ENCODE measurements at regions not wholly inside any gene's neighbourhood (a gene's known extent, or its start where the extent isn't known, plus 50 kb on each side); places are given as distances from the start of the nearest gene placed in this dataset.

DNA sequence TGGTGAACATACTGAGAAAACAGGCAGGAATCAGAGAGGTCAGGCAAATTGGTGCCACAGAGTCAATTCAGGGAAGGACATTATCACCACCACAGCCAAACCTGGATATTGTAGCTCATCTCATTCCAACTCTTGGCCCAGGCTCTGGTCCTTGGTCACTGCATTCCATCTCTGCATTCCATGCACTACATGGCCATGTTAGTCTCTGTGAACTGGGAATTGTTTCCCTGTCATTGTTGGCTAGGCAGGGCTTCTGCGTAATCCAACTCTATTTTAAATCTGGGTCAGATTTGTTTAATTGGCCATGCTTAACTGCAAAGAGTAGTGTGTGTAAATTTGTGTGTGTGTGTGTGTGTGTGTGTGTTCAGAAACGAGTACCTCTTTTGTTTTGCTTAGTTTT is 837.6 kb upstream of the ADAMTS5 start:
- intact Hi-C loops (cut with micrococcal nuclease) = no loop called here
- no peak for TF ChIP-seq EZH2 (IDR thresholded peaks at IDR 0.05; ENCODE audit: borderline replicate concordance, insufficient read depth, low read depth, low read length, poor library complexity, severe bottlenecking)
- TF ChIP-seq CTCF (IDR thresholded peaks at IDR 0.05) = no peak
- no peak overlapping the region for H2AFZ ChIP-seq (ENCODE audit: insufficient read depth, low read depth, low read length, poor library complexity, severe bottlenecking)
- no peak overlapping the region for H3K4me2 ChIP-seq (replicated peaks; ENCODE audit: low read depth, low read length, poor library complexity, severe bottlenecking)
- H3K4me3 ChIP-seq (ENCODE audit: control extremely low read depth in 1 of 5, extremely low read depth in 1 of 5, insufficient read depth in 1 of 5, low read depth in 2 of 5, low read length in 4 of 5) = no peak overlapping the region
- H3K9ac ChIP-seq (ENCODE audit: low read length) = no peak overlapping the region
- no peak overlapping the region for H3K27ac ChIP-seq (ENCODE audit: low read length in 2 of 2)
- no peaks in the 10 kb centered on the region for H3K27me3 ChIP-seq (replicated peaks in 1 of 4; ENCODE audit: control extremely low read depth in 1 of 4, control insufficient read depth in 3 of 4, insufficient read depth in 4 of 4, low read length in 3 of 4)
- DNase-seq (no peak), ATAC-seq (ENCODE audit: low read depth) (no peak)
- CTCF ChIA-PET = no interaction called here
- no peaks in the 10 kb centered on the region for H3K4me1 ChIP-seq (ENCODE audit: control insufficient read depth in 2 of 2, insufficient read depth in 2 of 2, low read length in 2 of 2)
- H3K36me3 ChIP-seq (replicated peaks in 1 of 2; ENCODE audit: control extremely low read depth in 1 of 2, control insufficient read depth in 1 of 2, extremely low read depth in 1 of 2, insufficient read depth in 2 of 2, low read length in 1 of 2) = no peaks in the 10 kb centered on the region
- H3K4me3 Mint-ChIP-seq = no peak overlapping the region
- H3K9me3 ChIP-seq (ENCODE audit: control extremely low read depth in 1 of 3, control insufficient read depth in 2 of 3, insufficient read depth in 1 of 3, low read length in 2 of 3) = no peaks in the 10 kb centered on the region
- H4K20me1 ChIP-seq (ENCODE audit: control insufficient read depth, insufficient read depth, low read length, poor library complexity, severe bottlenecking) = no peaks in the 10 kb centered on the region
- H3K4me1 Mint-ChIP-seq = no peaks in the 10 kb centered on the region
- no peaks in the 10 kb centered on the region for H3K27me3 Mint-ChIP-seq
- H3K27ac Mint-ChIP-seq = no peak overlapping the region
- H3K9me3 Mint-ChIP-seq (ENCODE audit: insufficient read depth) = no peaks in the 10 kb centered on the region
- POLR2A ChIA-PET = no interaction called here
- H3K79me2 ChIP-seq (ENCODE audit: control insufficient read depth, insufficient read depth, low read length) = no peaks in the 10 kb centered on the region
- 74% methylated on average over 2 of the region's 2 CpGs for whole genome bisulfite sequencing (ENCODE audit: insufficient coverage)

- no peaks in the 10 kb centered on the region for H3K4me1 ChIP-seq (ENCODE audit: control insufficient read depth in 2 of 2, insufficient read depth in 2 of 2, low read length in 2 of 2)
- ChIA-PET CTCF (no interaction called here), POLR2A (no interaction called here)
- WGBS (ENCODE audit: insufficient coverage) = no CpG with 5 or more reads among the region's 2 CpGs
- H3K9ac ChIP-seq (ENCODE audit: low read length) = no peak overlapping the region
- H2AFZ ChIP-seq (ENCODE audit: insufficient read depth, low read depth, low read length, poor library complexity, severe bottlenecking) = no peak overlapping the region
- H3K27ac ChIP-seq (ENCODE audit: low read length in 2 of 2) = no peak overlapping the region
- Mint-ChIP-seq H3K27me3 (no peaks in the 10 kb centered on the region), H3K27ac (no peak overlapping the region), H3K4me3 (no peak overlapping the region), H3K4me1 (no peaks in the 10 kb centered on the region), H3K9me3 (ENCODE audit: insufficient read depth) (no peaks in the 10 kb centered on the region)
- H4K20me1 ChIP-seq (ENCODE audit: control insufficient read depth, insufficient read depth, low read length, poor library complexity, severe bottlenecking) = no peaks in the 10 kb centered on the region
- ATAC-seq (ENCODE audit: low read depth) = no peak
- H3K27me3 ChIP-seq (replicated peaks in 1 of 4; ENCODE audit: control extremely low read depth in 1 of 4, control insufficient read depth in 3 of 4, insufficient read depth in 4 of 4, low read length in 3 of 4) = no peaks in the 10 kb centered on the region
- no peaks in the 10 kb centered on the region for H3K9me3 ChIP-seq (ENCODE audit: control extremely low read depth in 1 of 3, control insufficient read depth in 2 of 3, insufficient read depth in 1 of 3, low read length in 2 of 3)
- no peak for DNase-seq
- intact Hi-C loops (cut with micrococcal nuclease) = no loop called here
- TF ChIP-seq EZH2 (IDR thresholded peaks at IDR 0.05; ENCODE audit: borderline replicate concordance, insufficient read depth, low read depth, low read length, poor library complexity, severe bottlenecking) = no peak
- no peak for TF ChIP-seq CTCF (IDR thresholded peaks at IDR 0.05)
- H3K4me2 ChIP-seq (replicated peaks; ENCODE audit: low read depth, low read length, poor library complexity, severe bottlenecking) = no peak overlapping the region
- no peaks in the 10 kb centered on the region for H3K36me3 ChIP-seq (replicated peaks in 1 of 2; ENCODE audit: control extremely low read depth in 1 of 2, control insufficient read depth in 1 of 2, extremely low read depth in 1 of 2, insufficient read depth in 2 of 2, low read length in 1 of 2)
- no peaks in the 10 kb centered on the region for H3K79me2 ChIP-seq (ENCODE audit: control insufficient read depth, insufficient read depth, low read length)
- no peak overlapping the region for H3K4me3 ChIP-seq (ENCODE audit: control extremely low read depth in 1 of 5, extremely low read depth in 1 of 5, insufficient read depth in 1 of 5, low read depth in 2 of 5, low read length in 4 of 5)
Measured at GRCh38 chr21:27803571-27803970, 836.7 kb upstream of the ADAMTS5 start.
